Pancreas (tissue), 10 donors: ENCODE measurements at regions not wholly inside any gene's neighbourhood (a gene's known extent, or its start where the extent isn't known, plus 50 kb on each side); places are given as distances from the start of the nearest gene placed in this dataset.
A peak's percentile ranks its signal among the peaks of the same experiment; 100 is the strongest.

ENCODE experiments used
- ATAC-seq, 4 donors: fragments of 200-7000 bp; cut with Tn5 transposase; one replicate each; pipeline versions ENCODE4 v1.8.0 to v1.9.1; 2020; ENCODE audit warnings: mild to moderate bottlenecking in 4 of 4, moderate library complexity in 4 of 4
- DNase-seq, 6 donors: peaks; one replicate each; pipeline ENCODE4 v3.0.0-alpha.2; 2020
- FAIRE-seq: peaks from 2 replicates; lab custom pipeline; 2012; peaks lifted over from hg19 to GRCh38; lab: Jason Lieb, UNC
- H3K27ac ChIP-seq, 4 donors: fragments of 200-600 bp; sonication (generic); 1 replicate in 3 of 4; 2 replicates in 1 of 4; pipeline versions ENCODE4 v1.5.0 to v1.8.0; 2020
- H3K27me3 ChIP-seq, 4 donors: fragments of 200-600 bp; one replicate each; pipeline ENCODE4 v1.8.0; 2021
- H3K36me3 ChIP-seq, 3 donors: fragments of 200-600 bp; sonication (generic) in 1 of 3; one replicate each; pipeline versions ENCODE4 v1.5.0 to v1.8.0; 2020 to 2021
- H3K4me1 ChIP-seq, 3 donors: fragments of 200-600 bp; one replicate each; pipeline ENCODE4 v1.8.0; 2021
- H3K4me3 ChIP-seq, 4 donors: fragments of 200-600 bp; sonication (generic) in 2 of 4; one replicate each; pipeline versions ENCODE4 v1.5.0 to v1.8.0; 2020 to 2021
- H3K9me3 ChIP-seq, 4 donors: fragments of 200-600 bp; one replicate each; pipeline ENCODE4 v1.8.0; 2021
- CTCF ChIP-seq, 4 donors: fragments of 200-600 bp; sonication (generic) in 3 of 4; IDR thresholded peaks; one replicate each; pipeline versions ENCODE4 v1.5.0 to v1.8.0; 2021; ENCODE audit warnings: antibody characterized with exemption in 4 of 4
- WGBS, 2 donors: extraction: QIAGEN DNeasy Blood & Tissue Kit; methylation state at CpG; one replicate each; pipeline ENCODE4 v1.1.7; 2013; 5-methylcytosine and 5-hydroxymethylcytosine counted together
- intact Hi-C, 3 donors: fragments of 100-400 bp; cut with DNase I; formaldehyde crosslinking; loops; one replicate each; pipeline versions ENCODE4 v1.11.1 to v1.14.2; 2022
- donor health status: healthy with polysubstance abuse.
- donor health status: DM: no; HTN: no; CAD: no; lungs with moderate emphysema.
- donor health status: DM: no; HTN: no; CAD: no.
- donor health status: control.
- donor health status: control.
- donor health status: Bipolar disorder and iron deficiency.
- donor health status: DM: yes; HTN: yes; CAD: no.
- donor health status: DM: no; HTN: no; CAD: no.
- donor health status: DM: no; HTN: no; CAD: no.
- donor health status: DM: yes; HTN: yes; CAD: no.

- WGBS, 2 donors, result 24 to 32% methylated on average over 3 of the region's 3 CpGs
- Histone ChIP-seq H3K27me3 (no peaks in the 10 kb centered on the region), H3K4me1 (no peaks in the 10 kb centered on the region), H3K27ac (no peak overlapping the region), H3K36me3 (no peaks in the 10 kb centered on the region), H3K9me3 (no peaks in the 10 kb centered on the region), H3K4me3 (no peak overlapping the region)
- ATAC-seq (no peak), FAIRE-seq (no peak), DNase-seq (no peak)
- intact Hi-C loops, result no loop called here
- TF ChIP-seq CTCF (IDR thresholded peaks at IDR 0.05), result no peak
Measured at GRCh38 chr1:110787328-110788071, 85.4 kb upstream of the CD53 start.

- no peaks in the 10 kb centered on the region for H3K27me3 ChIP-seq
- no peak for TF ChIP-seq CTCF (IDR thresholded peaks at IDR 0.05)
- no peaks in the 10 kb centered on the region for H3K9me3 ChIP-seq
- no peak for DNase-seq
- ATAC-seq, result no peak
- H3K4me1 ChIP-seq, result no peaks in the 10 kb centered on the region
- intact Hi-C loops, result no loop called here
- no peak overlapping the region for H3K27ac ChIP-seq
- H3K4me3 ChIP-seq, result no peak overlapping the region
- WGBS, 2 donors, result 51 to 57% methylated on average over 3 of the region's 3 CpGs
- FAIRE-seq, result no peak
- H3K36me3 ChIP-seq, result no peaks in the 10 kb centered on the region
Measured at GRCh38 chr1:110786802-110787327, 86.1 kb upstream of the CD53 start.

- H3K9me3 ChIP-seq, result no peaks in the 10 kb centered on the region
- FAIRE-seq (no peak), ATAC-seq (no peak), DNase-seq (no peak)
- H3K4me3 ChIP-seq, result no peak overlapping the region
- no peak for TF ChIP-seq CTCF (IDR thresholded peaks at IDR 0.05)
- 54 to 56% methylated on average over 2 of the region's 2 CpGs for WGBS, 2 donors
- H3K27ac ChIP-seq, result no peak overlapping the region
- H3K4me1 ChIP-seq, result no peaks in the 10 kb centered on the region
- H3K27me3 ChIP-seq, result no peaks in the 10 kb centered on the region
- H3K36me3 ChIP-seq, result no peaks in the 10 kb centered on the region
- intact Hi-C loops, result no loop called here
Measured at GRCh38 chr1:110785612-110786011, 87.3 kb upstream of the CD53 start.

- FAIRE-seq, result no peak
- Histone ChIP-seq H3K4me3 (no peak overlapping the region), H3K36me3 (no peaks in the 10 kb centered on the region), H3K4me1 (no peaks in the 10 kb centered on the region), H3K27me3 (no peaks in the 10 kb centered on the region), H3K9me3 (no peaks in the 10 kb centered on the region), H3K27ac (no peak overlapping the region)
- DNase-seq, result no peak
- no peak for TF ChIP-seq CTCF (IDR thresholded peaks at IDR 0.05)
- ATAC-seq, result no peak
- 29 to 42% methylated on average over 3 of the region's 3 CpGs for WGBS, 2 donors
- intact Hi-C loops, result no loop called here
Measured at GRCh38 chr1:110785055-110785454, 87.9 kb upstream of the CD53 start.

- Histone ChIP-seq H3K27ac (no peak overlapping the region), H3K4me1 (no peaks in the 10 kb centered on the region), H3K36me3 (no peaks in the 10 kb centered on the region), H3K9me3 (no peaks in the 10 kb centered on the region), H3K4me3 (no peak overlapping the region), H3K27me3 (no peaks in the 10 kb centered on the region)
- peak; percentile 72 to 89 (median 84) for ATAC-seq
- intact Hi-C loops, result loop anchor here in 1 of 3 donors (5.0 kb wide), 1 partner anchor 151 kb away; no protein-coding TSS in a partner anchor
- peak; percentile 88 to 95 (median 90) for TF ChIP-seq CTCF (IDR thresholded peaks at IDR 0.05)
- peak in 4 of 6 donors; percentile 26 to 57 (median 30) for DNase-seq
- 0 to 1% methylated on average over 5 of the region's 5 CpGs for WGBS, 2 donors
- FAIRE-seq, result no peak
Measured at GRCh38 chr1:110783292-110783918, 89.5 kb upstream of the CD53 start.
